ENCODE measurements at regions not wholly inside any gene's neighbourhood (a gene's known extent, or its start where the extent isn't known, plus 50 kb on each side); places are given as distances from the start of the nearest gene placed in this dataset.

- TF ChIP-seq CTCF (conservative IDR thresholded peaks at IDR 0.05; ENCODE audit: low read depth in 2 of 2): no peak
- TF ChIP-seq CREB1 (CRISPR knock-in tag; IDR thresholded peaks at IDR 0.05; ENCODE audit: low read depth): no peak
- TF ChIP-seq EZH2 (IDR thresholded peaks at IDR 0.05; ENCODE audit: low read depth, unreplicated experiment): no peak
These were observed 237.4 kb upstream of the NR2F2 start for GRCh38 chr15:96093063-96093462.
